COLO829 (cell line): ENCODE measurements at regions not wholly inside any gene's neighbourhood (a gene's known extent, or its start where the extent isn't known, plus 50 kb on each side); places are given as distances from the start of the nearest gene placed in this dataset.

Experiments
- DNase-seq: peaks from one replicate; pipeline ENCODE4 v3.0.0; 2012; ENCODE audit warnings: low spot score

- peak; percentile 86 for DNase-seq
Observed at GRCh38 chr7:10122551-10123100, 851.0 kb upstream of the PHF14 start.

DNA sequence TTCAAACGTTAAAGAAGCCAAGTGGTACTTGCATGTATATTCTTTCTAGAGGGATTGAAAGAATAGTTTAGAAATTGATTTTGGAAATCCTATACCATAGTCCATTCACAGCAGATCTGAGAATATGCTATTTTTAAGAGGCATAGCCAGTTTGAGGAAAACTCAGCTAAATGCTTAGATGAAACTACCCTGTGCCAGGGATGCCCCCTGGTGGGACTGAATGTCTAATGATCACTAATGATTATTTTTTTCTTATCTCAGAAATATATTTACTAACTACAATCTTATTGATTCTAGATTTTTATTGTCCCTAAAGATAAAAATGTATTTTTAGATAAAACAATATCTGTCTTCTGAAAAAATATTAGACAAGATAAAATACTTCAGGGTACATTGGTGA is 844.9 kb upstream of the PHF14 start:
- DNase-seq, result peak; percentile 50

DNA sequence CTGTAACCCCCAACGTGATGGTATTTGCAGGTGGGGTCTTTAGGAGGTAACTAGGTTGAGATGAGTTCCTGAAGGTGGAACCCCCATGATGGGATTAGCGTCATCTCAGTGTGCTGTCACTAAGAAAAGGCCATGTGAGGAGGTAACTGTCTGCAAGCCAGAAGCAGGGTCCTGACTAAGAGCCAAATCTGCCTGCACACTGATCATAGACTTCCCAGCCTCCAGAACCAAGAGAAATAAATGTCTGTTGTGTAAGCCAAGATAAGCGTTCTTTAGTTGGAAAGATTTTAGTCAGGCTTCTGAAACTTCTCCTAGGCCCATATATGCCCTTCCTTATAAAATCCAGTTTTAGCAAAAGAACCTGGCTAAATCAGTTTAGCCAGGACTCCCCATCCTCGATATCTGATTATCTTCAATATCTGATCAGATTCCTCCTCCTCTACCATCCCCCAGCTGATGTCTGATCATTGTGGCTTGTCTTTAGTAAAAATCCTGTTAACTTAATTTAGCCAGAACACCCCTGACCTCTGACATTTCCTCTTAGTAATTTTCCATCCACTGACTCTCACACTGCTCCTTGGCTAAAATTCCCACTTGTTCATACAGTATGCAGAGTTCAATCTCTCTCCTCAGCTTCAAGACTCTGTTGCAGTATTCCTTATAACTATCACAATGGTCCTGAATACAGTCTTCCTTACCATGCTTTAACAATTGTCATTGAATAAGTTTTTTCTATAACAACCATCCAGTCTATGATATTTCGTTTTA is 835.4 kb upstream of the PHF14 start:
- no peak for DNase-seq

- no peak for DNase-seq
Observed at GRCh38 chr7:10146271-10146670, 827.4 kb upstream of the PHF14 start.

- no peak for DNase-seq
Observed at GRCh38 chr7:10156972-10157371, 816.7 kb upstream of the PHF14 start.

GRCh38 chr7:10181996-10182395 is 791.7 kb upstream of the PHF14 start:
- no peak for DNase-seq

GRCh38 chr7:10192074-10192473 is 781.6 kb upstream of the PHF14 start:
- no peak for DNase-seq

DNA sequence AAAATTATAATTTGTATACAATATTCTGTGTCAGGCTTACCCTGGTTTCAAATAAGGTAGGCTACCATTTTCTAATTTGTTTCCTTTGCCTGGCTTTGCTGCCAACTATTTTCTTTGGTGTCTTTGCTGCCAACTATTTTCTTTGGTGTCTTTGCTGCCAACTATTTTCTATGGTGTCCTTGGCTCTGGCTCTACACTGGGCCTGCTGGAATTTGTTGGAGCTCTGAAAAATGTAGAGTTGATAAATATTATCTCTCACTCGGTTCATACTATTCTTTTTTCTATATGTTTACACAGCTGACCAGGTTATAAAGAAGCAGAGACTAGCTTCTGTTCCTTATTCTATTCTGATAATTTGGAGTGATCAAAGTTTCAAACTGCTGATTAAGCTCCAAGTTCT is 768.0 kb upstream of the PHF14 start:
- no peak for DNase-seq

- DNase-seq, result no peak
Observed at GRCh38 chr7:10210000-10210399, 763.7 kb upstream of the PHF14 start.

DNA sequence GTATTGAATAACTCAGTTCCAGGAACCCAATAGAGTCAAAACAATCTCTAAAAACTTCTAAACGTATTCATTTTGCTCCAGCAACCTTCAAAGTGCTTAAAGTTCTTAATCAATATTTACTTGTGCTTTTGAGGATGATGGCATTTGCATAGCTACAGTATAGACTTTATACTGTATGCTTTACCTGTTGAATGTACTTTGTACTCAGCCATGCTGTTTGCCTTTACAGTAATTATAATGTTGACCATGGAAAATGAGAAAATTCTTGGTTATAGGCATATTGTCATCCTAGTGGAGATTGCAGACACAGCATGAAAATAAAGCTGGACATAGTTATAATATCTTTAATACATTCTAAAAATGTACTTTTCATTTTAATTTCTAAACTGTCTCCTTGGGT is 762.7 kb upstream of the PHF14 start:
- DNase-seq, result no peak

- DNase-seq, result no peak
Observed at GRCh38 chr7:10211861-10212260, 761.8 kb upstream of the PHF14 start.

- DNase-seq, result no peak
Observed at GRCh38 chr7:10212649-10213048, 761.0 kb upstream of the PHF14 start.

DNA sequence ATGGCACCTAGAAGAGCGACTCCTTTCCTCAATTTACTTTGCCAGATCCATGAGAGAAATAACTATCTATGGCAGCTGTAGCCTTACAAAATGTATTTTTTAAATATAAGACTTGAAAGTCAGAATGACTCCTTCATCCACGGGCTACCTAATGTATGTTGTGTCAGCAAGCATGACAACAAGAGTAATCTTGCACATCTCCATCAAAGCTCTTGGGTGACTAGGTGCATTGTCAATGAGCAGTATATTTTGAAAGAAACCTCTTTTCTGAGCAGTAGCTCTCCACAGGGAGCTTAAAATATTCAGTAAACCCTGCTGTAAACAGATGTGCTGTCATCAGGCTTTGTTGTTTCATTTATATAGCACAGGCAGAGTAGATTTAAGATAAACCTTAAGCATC is 757.2 kb upstream of the PHF14 start:
- DNase-seq, result no peak

- no peak for DNase-seq
Observed at GRCh38 chr7:10221084-10221483, 752.6 kb upstream of the PHF14 start.

DNA sequence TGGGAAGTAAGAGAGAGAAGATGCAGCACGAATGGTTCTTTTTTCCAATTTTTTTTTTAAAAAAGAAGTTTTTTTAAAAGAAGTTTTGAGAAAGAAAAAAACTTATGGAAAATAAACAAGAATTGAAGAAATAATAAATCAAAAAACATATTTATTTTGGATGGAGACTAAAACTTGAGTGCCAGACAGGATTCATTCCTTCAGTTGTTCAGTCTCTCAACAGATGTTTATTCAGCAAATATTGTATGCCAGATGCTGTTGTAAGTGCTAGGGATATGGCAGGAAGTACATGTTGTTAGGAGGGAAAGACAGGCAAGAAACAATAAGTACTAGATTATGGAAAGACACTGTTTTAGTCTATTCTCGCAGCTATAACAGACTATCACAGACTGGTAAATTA is 750.7 kb upstream of the PHF14 start:
- DNase-seq, result no peak

GRCh38 chr7:10225275-10225674 is 748.4 kb upstream of the PHF14 start:
- DNase-seq, result no peak

DNA sequence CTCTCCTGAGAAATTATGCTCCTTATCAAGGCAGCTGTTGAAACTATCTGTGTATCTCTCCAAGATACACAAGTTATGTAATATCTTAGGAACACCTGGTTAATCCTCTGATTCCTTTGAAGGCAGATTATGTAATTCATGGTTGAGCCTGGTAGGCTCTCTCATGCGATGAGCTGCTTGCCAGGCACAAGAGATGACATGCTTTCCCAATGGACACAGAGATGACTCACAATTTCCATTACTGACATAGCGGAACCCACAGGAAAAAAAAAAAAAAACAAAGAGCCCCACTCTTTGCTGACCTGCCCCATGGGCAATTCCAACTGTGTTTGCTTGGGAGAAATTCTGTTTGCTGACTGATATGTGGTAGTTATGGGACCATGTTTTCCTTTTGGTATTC is 736.4 kb upstream of the PHF14 start:
- peak; percentile 80 for DNase-seq

DNA sequence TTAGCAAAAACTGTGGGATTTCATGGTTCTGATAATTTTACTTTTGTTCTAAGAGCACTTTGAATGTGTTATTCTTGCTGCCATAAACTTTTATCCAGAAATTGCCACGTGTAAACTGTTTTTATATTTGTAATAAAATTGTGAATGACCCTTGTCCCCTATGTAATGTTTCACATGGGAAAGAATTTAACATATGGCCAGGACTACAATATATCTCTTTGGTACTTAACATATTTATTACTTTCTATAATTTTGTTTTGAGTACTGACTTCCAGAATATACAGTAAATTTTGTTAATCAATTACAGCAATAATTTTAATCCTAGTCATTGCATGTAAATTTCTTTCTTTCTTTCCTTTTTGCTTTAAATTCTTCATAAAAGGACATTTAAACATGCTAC is 735.0 kb upstream of the PHF14 start:
- no peak for DNase-seq

DNA sequence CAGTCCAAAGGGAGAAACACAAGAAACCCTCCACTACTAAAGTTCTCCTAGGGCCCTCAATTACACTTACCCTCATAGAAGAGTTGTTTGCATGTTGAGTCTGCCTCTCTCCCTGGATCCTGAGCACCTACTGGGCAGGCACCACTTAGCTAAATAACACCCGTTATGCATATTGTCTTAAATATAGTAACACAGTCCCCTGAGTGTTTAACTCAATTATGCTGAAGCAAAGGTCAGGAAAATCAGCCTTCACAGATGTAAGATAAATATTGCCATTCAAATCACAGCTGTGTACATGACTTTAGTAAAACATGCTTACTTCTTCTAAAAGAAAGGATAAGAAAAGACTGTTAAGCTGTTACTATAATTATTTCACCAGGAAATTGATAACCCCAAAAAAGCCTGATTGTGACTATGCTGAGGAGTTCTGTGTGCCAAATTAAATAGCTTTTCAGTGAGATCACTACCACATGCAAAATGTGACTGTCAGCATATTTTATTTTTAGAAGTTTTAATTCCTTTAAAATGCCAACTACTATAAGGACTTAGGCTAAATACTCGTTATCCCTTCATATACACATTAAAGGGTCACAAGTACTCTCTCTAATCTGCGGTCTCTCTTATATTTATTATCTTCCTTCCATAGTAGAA is 733.9 kb upstream of the PHF14 start:
- DNase-seq, result no peak

GRCh38 chr7:10245406-10245805 is 728.3 kb upstream of the PHF14 start:
- no peak for DNase-seq

- DNase-seq, result no peak
Observed at GRCh38 chr7:10257438-10257837, 716.2 kb upstream of the PHF14 start.

GRCh38 chr7:10266976-10267375 is 706.7 kb upstream of the PHF14 start:
- no peak for DNase-seq

DNA sequence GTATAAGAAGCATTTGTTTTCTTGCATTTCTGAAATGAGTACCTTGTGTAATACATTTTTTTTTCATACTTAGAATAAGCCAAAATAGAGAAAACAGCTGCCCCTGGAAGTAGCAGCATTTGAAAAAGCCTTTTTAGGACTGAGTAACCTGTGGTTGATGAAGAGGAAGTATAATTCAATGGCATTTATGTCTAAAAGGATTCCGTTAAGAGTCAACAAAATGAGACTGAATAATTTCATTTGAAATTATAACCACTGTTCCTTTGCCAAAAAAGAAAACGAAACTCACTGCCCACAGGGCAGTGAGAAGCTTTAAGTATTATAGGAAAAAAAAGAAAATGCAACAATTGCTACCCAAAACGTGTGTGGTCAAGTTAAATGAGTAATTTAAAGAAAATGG is 705.6 kb upstream of the PHF14 start:
- DNase-seq, result no peak

GRCh38 chr7:10282909-10283308 is 690.8 kb upstream of the PHF14 start:
- no peak for DNase-seq
